VCaP (cell line): ENCODE measurements at regions not wholly inside any gene's neighbourhood (a gene's known extent, or its start where the extent isn't known, plus 50 kb on each side); places are given as distances from the start of the nearest gene placed in this dataset.

Experiments
- H3K27ac ChIP-seq: fragments of 450-650 bp; 2 replicates; pipeline ENCODE4 v1.5.1; 2017
- TF ChIP-seq, protein P1 (sequence below): fragments of 450-650 bp; conservative IDR thresholded peaks from 2 replicates; pipeline ENCODE4 v1.5.1; 2017; ENCODE audit warnings: mild to moderate bottlenecking, moderate library complexity

DNA sequence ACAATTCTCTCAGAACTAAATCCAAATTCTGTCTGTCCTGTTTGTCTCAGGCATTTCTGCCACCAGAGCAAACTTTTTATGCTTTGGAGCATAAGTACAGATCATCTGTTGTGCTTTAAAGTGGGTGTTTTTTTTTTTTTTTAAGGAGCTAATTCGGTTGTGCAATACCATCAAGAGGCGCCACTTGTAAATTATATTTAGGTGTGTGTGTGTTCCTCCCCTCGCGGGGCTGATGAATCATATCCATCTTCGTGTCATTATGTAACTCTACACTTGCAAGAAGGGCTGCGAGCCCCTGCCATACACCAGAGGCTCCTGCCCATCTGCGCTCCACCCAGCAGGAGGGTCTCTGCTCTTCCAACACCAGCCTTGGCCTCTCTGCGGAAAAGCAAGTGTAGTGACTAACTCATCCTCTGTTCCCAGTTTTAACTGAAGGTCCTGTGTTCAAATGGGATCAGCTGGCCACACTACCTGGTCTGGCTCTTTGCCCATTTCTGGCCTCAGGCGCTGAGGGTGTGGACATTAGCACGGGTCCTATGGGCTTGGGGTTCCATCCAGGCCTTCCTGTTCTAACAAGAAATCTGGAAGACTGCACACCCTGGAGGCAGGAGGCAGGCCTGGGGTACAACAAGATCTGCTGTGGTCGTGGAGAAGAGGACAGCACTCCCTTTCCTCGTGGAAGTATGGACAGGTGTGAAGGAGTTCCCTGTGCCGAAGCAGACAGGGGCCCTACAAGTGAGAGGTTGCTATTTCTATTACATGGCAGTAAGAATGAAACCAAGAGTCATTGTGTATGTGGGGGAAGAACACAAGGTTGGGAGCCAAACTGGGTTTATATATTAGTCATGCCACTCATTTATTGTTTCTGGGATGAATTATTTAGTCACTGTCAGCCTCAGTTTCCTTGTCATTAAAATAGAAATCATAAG lies 96.1 kb upstream of the MBNL2 start:
- TF ChIP-seq, protein P1, sequence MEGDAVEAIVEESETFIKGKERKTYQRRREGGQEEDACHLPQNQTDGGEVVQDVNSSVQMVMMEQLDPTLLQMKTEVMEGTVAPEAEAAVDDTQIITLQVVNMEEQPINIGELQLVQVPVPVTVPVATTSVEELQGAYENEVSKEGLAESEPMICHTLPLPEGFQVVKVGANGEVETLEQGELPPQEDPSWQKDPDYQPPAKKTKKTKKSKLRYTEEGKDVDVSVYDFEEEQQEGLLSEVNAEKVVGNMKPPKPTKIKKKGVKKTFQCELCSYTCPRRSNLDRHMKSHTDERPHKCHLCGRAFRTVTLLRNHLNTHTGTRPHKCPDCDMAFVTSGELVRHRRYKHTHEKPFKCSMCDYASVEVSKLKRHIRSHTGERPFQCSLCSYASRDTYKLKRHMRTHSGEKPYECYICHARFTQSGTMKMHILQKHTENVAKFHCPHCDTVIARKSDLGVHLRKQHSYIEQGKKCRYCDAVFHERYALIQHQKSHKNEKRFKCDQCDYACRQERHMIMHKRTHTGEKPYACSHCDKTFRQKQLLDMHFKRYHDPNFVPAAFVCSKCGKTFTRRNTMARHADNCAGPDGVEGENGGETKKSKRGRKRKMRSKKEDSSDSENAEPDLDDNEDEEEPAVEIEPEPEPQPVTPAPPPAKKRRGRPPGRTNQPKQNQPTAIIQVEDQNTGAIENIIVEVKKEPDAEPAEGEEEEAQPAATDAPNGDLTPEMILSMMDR: no peak
- H3K27ac ChIP-seq: no peak overlapping the region

DNA sequence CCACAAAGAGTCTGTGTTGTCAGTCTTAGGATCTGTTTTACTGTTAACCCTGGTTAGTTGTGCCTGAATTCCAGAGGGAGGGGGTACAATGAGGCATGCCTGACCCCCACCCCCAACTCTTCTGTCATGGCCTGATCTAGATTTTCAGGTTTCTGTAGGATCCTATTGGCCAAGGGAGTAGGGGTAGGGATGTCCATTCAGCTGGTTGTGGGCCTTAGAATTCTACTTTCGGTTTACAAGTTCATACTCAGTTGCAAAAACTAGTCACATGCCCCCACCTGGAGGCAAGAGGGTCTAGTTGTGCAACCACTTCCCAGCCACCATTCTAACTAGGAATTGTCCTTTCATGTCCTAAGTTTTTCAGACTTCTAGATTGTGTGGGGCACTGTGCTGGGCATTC lies 94.3 kb upstream of the MBNL2 start:
- H3K27ac ChIP-seq: no peak overlapping the region
- TF ChIP-seq, protein P1: no peak

DNA sequence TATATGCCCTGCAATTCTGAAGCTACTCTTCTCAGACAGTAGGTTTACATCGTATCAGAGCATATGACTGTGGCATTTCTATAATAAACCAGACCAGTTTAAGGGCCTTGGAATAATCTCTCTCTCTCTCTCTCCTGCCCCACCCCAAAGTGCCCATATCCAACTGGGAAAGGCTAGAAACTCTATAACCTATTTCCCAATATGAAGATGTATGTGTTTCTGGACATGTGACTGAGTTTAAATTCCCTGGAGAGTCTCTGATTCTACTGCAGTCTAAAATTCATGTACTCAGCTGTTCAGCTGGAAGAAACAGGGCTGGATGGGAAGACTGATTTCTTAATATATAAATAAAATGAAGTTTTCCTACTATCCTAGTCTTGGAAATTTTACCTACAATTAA lies 91.9 kb upstream of the MBNL2 start:
- TF ChIP-seq, protein P1: no peak
- no peak overlapping the region for H3K27ac ChIP-seq

DNA sequence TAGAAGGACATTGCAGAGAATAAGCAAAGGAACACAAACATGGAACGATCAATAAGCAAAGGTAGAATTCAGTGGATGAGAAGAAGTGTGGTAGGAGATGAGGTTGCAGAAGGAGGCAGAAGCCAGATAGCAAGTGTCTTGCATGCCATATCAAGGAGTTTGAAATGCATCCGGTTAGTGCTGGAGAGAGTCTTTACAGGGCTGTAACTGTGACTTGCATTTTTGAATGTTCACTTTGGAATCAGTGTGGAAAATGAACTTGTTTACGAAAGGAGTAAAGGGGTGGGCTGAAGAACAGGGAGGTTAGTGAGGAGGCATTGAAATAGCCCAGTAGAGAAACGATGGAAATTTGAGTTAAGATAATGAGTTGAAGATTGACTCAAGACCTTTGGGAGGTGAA lies 90.7 kb upstream of the MBNL2 start:
- H3K27ac ChIP-seq: no peak overlapping the region
- TF ChIP-seq, protein P1: no peak

DNA sequence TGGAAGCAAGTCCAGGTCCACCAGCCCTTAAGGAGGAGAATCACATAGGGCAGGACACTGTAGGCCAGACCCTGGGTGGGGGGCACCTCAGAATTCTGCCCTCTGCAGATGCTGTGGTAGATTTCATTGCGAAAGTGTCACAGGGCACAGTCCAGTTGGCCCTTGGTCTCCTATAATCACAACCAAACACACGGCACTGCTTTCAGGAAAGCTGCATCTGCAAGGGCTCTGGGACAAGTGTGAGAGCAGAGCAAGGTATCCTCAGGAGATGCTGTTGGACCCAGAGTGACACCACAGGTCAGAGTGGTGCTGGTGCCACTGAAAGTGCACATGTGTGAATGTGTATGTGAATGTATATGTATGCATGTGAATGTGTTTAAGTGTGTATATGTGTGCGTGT lies 88.6 kb upstream of the MBNL2 start:
- TF ChIP-seq, protein P1: no peak
- no peak overlapping the region for H3K27ac ChIP-seq

DNA sequence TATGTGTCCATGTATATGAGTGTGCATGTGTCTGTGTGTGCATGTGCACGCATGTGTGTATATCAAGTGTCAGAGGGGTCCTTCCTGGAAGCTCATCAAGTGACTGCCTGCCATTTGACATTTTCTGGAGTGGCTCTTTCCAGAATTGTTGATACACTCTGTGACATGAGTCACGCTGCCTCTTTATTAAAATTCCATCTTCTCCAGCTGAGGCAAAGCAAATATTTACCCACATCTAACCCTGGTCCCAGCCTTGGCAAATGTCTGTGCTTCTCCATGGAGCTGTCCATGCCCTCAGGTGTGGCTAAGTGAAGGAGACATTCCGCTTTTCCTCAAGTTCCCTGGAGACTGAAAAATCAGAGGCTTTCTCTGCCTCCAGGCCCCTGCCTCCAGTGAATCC lies 88.2 kb upstream of the MBNL2 start:
- no peak overlapping the region for H3K27ac ChIP-seq
- TF ChIP-seq, protein P1: no peak

GRCh38 chr13:97134364-97135095 lies 87.6 kb upstream of the MBNL2 start:
- TF ChIP-seq, protein P1: no peak
- no peak overlapping the region for H3K27ac ChIP-seq
